HL-60 (cell line): ENCODE measurements at regions not wholly inside any gene's neighbourhood (a gene's known extent, or its start where the extent isn't known, plus 50 kb on each side); places are given as distances from the start of the nearest gene placed in this dataset.

Experiments used
- DNase-seq, 2 experiments: peaks; one replicate each; pipeline ENCODE4 v3.0.0-alpha.2; 2010 to 2020; ENCODE audit warnings: low read depth in 1 of 2, low spot score in 1 of 2
- H3K27ac ChIP-seq: fragments of 250-450 bp; sonication (Bioruptor Pico); replicated peaks from 2 replicates; pipeline ENCODE4 v1.5.1; 2020; ENCODE audit warnings: mild to moderate bottlenecking, moderate library complexity
- H3K27me3 ChIP-seq: fragments of 250-450 bp; sonication (Bioruptor Pico); 2 replicates; pipeline ENCODE4 v1.5.1; 2021; ENCODE audit warnings: mild to moderate bottlenecking, moderate library complexity; ENCODE audit not compliant: insufficient read depth, poor library complexity, severe bottlenecking
- H3K4me3 ChIP-seq: replicated peaks from 2 replicates; pipeline ENCODE4 v1.5.1; 2011; ENCODE audit warnings: mild to moderate bottlenecking, control low read depth, low read length; ENCODE audit not compliant: insufficient read depth
- GABPA ChIP-seq: IDR thresholded peaks from 2 replicates; pipeline ENCODE4 v1.6.1; 2012; ENCODE audit warnings: low read depth
- POLR2AphosphoS5 ChIP-seq: IDR thresholded peaks from 2 replicates; pipeline ENCODE4 v1.6.1; 2012; ENCODE audit warnings: low read depth
- SPI1 ChIP-seq: IDR thresholded peaks from 2 replicates; pipeline ENCODE4 v1.6.1; 2012; ENCODE audit warnings: low read depth, mild to moderate bottlenecking, borderline replicate concordance
- TF ChIP-seq, protein P1 (sequence below): IDR thresholded peaks from 2 replicates; pipeline ENCODE4 v1.6.1; 2012; ENCODE audit warnings: low read depth; ENCODE audit not compliant: insufficient replicate concordance
- TF ChIP-seq, protein P2 (sequence below): IDR thresholded peaks from one replicate; pipeline ENCODE4 v1.5.1; 2011; ENCODE audit warnings: low read length, control low read depth, inconsistent platforms; ENCODE audit not compliant: insufficient read depth

DNA sequence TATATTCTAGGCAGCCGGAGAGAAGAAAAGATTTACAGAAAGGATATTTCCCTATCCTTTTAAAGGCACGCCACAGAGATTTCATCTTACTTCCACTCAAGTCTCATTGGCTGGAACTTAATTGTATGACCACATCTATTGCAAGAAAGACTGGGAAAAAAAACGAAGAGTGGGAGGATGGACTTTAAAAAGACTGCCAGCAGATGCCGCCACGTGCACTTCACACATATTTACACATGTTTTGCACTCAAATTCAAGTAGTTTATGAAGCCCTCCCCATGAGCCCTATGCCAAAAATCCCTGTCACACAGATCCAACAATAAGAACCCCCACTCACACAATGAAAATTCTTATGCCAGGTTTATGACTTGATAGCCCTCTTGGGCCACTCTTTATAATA is 138.5 kb upstream of the TYRP1 start:
- TF ChIP-seq POLR2AphosphoS5: no peak
- TF ChIP-seq, protein P1, sequence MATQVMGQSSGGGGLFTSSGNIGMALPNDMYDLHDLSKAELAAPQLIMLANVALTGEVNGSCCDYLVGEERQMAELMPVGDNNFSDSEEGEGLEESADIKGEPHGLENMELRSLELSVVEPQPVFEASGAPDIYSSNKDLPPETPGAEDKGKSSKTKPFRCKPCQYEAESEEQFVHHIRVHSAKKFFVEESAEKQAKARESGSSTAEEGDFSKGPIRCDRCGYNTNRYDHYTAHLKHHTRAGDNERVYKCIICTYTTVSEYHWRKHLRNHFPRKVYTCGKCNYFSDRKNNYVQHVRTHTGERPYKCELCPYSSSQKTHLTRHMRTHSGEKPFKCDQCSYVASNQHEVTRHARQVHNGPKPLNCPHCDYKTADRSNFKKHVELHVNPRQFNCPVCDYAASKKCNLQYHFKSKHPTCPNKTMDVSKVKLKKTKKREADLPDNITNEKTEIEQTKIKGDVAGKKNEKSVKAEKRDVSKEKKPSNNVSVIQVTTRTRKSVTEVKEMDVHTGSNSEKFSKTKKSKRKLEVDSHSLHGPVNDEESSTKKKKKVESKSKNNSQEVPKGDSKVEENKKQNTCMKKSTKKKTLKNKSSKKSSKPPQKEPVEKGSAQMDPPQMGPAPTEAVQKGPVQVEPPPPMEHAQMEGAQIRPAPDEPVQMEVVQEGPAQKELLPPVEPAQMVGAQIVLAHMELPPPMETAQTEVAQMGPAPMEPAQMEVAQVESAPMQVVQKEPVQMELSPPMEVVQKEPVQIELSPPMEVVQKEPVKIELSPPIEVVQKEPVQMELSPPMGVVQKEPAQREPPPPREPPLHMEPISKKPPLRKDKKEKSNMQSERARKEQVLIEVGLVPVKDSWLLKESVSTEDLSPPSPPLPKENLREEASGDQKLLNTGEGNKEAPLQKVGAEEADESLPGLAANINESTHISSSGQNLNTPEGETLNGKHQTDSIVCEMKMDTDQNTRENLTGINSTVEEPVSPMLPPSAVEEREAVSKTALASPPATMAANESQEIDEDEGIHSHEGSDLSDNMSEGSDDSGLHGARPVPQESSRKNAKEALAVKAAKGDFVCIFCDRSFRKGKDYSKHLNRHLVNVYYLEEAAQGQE: no peak
- TF ChIP-seq GABPA: no peak
- TF ChIP-seq, protein P2, sequence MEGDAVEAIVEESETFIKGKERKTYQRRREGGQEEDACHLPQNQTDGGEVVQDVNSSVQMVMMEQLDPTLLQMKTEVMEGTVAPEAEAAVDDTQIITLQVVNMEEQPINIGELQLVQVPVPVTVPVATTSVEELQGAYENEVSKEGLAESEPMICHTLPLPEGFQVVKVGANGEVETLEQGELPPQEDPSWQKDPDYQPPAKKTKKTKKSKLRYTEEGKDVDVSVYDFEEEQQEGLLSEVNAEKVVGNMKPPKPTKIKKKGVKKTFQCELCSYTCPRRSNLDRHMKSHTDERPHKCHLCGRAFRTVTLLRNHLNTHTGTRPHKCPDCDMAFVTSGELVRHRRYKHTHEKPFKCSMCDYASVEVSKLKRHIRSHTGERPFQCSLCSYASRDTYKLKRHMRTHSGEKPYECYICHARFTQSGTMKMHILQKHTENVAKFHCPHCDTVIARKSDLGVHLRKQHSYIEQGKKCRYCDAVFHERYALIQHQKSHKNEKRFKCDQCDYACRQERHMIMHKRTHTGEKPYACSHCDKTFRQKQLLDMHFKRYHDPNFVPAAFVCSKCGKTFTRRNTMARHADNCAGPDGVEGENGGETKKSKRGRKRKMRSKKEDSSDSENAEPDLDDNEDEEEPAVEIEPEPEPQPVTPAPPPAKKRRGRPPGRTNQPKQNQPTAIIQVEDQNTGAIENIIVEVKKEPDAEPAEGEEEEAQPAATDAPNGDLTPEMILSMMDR: no peak
- no peak for TF ChIP-seq SPI1
- Histone ChIP-seq H3K27ac (no peak overlapping the region), H3K27me3 (no peaks in the 10 kb centered on the region), H3K4me3 (no peak overlapping the region)
- no peak for DNase-seq

DNA sequence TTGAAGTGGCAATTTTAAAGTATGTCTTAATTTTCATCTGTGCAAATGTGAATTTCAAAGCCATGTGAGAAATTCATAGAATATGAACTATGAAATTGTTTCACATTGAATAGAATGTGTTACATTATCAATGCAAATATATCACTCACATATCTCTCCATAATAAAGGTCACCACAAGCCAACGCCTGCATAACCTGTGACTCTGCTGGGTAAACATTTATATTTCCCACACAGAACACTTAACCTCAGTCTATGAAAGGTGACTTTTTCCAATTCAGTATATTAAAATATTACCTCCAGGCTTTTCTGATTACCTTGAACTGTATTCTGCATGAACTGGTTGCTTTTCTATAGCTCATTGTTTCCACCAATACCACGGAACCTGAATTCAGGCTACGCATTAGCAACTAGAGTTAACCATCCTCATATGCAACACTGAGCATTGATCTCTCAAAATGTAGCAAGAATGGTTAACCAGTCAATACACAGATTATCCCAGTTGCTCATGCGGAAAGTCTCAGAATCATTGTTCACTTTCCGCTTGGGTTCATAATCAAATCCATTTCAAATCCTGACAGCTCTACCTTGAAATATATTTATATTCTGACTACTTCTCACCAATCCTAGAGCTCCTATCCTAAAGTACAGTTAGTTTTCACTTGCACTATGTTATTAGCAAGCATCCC is 126.6 kb upstream of the TYRP1 start:
- H3K4me3 ChIP-seq: no peak overlapping the region
- H3K27me3 ChIP-seq: no peaks in the 10 kb centered on the region
- DNase-seq: no peak
- TF ChIP-seq, protein P1: no peak
- TF ChIP-seq GABPA (no peak), SPI1 (no peak), POLR2AphosphoS5 (no peak)
- TF ChIP-seq, protein P2: no peak
- H3K27ac ChIP-seq: no peak overlapping the region

DNA sequence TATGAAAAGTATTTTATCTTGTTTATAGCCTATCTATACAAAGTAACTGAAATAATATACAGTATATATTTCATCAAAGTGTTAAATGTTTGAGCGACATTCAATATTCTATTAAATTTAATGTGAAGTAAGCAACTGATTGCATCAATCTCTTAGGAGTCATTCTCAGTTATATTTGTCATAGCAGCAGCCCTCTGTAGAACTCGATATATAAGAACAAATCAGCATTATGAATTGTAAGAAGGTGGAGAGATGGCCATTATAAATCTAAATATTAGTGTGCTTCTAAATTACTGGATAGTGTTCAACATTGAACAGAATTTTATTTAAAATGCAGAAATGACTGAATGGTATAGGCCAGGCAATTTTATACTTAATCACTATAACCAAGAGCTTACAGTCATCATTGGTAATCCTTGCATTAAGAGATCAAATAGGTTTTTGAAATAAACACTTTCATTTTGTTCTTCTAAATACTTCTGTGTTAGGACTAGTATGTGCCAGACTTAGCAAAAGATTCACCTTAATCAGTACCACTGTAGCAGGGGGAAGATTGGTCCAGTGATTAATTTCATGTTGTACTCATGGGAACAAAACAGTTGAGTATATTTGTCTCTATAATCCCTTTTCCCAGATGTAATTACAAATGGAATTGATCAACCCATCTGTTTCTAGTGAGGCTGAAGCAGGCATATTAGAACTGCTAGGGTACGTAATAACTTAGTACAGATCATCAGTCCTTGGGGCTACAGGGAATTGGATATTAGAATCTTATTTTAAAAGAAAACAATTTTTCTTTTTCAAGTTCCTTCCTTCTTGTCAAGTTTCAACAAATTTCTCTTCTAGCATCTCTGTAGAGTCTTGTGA is 108.3 kb upstream of the TYRP1 start:
- no peak overlapping the region for H3K4me3 ChIP-seq
- TF ChIP-seq SPI1 (no peak), GABPA (no peak), POLR2AphosphoS5 (no peak)
- TF ChIP-seq, protein P2: no peak
- TF ChIP-seq, protein P1: no peak
- no peak for DNase-seq
- H3K27me3 ChIP-seq: no peaks in the 10 kb centered on the region
- no peak overlapping the region for H3K27ac ChIP-seq
